GM12878 (cell line): ENCODE measurements at regions not wholly inside any gene's neighbourhood (a gene's known extent, or its start where the extent isn't known, plus 50 kb on each side); places are given as distances from the start of the nearest gene placed in this dataset.
A peak's percentile ranks its signal among the peaks of the same experiment; 100 is the strongest.

Source experiments
- CREB1 ChIP-seq: IDR thresholded peaks from 2 replicates; pipeline ENCODE4 v1.6.1; 2012; ENCODE audit warnings: low read depth, mild to moderate bottlenecking, inconsistent platforms
- EED ChIP-seq: sonication (generic); IDR thresholded peaks from 2 replicates; pipeline ENCODE4 v1.6.1; 2016; ENCODE audit warnings: antibody characterized with exemption, low read depth
- FOS ChIP-seq: IDR thresholded peaks from 3 replicates; pipeline ENCODE4 v1.6.1; 2011; ENCODE audit warnings: borderline replicate concordance; ENCODE audit not compliant: insufficient read length; ENCODE audit errors: extremely low read depth
- YY1 ChIP-seq: IDR thresholded peaks from 2 replicates; pipeline ENCODE4 v1.6.1; 2011; ENCODE audit warnings: low read depth, mild to moderate bottlenecking, low read length
- TF ChIP-seq, protein P1 (sequence below): fragments of 150-350 bp; IDR thresholded peaks from 2 replicates; pipeline ENCODE4 v1.6.1; 2014; ENCODE audit warnings: mild to moderate bottlenecking, low read depth, low read length
- TF ChIP-seq, protein P2 (sequence below): fragments of 450-650 bp; IDR thresholded peaks from 2 replicates; pipeline ENCODE4 v1.6.1; 2017; ENCODE audit warnings: mild to moderate bottlenecking, moderate library complexity

DNA sequence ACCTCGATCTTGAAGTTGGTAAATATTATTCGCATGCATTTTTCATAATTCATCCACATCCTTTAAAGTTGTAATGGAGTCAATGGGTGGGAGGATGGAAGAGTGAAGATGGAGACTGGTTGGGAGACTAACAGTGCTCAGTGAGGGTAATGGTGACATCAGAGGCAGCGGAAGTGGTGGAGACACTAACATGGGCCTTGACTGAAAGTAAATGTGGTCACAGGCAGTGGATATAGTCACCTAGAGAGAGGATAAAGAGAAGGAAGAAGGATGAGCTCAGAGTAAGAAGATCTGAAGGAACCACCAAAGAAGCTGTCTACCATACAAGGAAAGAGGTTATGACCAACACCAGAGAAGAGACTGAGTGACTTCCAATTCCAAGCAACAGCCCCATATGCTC, 281.6 kb upstream of the STT3B start (continued):
- TF ChIP-seq EED (peak; percentile 31; the same call in 1 of the 2 replicates), YY1 (no peak), FOS (no peak), CREB1 (peak; percentile 43; the same call in 1 of the 2 replicates)
- TF ChIP-seq, protein P1, sequence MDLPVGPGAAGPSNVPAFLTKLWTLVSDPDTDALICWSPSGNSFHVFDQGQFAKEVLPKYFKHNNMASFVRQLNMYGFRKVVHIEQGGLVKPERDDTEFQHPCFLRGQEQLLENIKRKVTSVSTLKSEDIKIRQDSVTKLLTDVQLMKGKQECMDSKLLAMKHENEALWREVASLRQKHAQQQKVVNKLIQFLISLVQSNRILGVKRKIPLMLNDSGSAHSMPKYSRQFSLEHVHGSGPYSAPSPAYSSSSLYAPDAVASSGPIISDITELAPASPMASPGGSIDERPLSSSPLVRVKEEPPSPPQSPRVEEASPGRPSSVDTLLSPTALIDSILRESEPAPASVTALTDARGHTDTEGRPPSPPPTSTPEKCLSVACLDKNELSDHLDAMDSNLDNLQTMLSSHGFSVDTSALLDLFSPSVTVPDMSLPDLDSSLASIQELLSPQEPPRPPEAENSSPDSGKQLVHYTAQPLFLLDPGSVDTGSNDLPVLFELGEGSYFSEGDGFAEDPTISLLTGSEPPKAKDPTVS: no peak
- TF ChIP-seq, protein P2, sequence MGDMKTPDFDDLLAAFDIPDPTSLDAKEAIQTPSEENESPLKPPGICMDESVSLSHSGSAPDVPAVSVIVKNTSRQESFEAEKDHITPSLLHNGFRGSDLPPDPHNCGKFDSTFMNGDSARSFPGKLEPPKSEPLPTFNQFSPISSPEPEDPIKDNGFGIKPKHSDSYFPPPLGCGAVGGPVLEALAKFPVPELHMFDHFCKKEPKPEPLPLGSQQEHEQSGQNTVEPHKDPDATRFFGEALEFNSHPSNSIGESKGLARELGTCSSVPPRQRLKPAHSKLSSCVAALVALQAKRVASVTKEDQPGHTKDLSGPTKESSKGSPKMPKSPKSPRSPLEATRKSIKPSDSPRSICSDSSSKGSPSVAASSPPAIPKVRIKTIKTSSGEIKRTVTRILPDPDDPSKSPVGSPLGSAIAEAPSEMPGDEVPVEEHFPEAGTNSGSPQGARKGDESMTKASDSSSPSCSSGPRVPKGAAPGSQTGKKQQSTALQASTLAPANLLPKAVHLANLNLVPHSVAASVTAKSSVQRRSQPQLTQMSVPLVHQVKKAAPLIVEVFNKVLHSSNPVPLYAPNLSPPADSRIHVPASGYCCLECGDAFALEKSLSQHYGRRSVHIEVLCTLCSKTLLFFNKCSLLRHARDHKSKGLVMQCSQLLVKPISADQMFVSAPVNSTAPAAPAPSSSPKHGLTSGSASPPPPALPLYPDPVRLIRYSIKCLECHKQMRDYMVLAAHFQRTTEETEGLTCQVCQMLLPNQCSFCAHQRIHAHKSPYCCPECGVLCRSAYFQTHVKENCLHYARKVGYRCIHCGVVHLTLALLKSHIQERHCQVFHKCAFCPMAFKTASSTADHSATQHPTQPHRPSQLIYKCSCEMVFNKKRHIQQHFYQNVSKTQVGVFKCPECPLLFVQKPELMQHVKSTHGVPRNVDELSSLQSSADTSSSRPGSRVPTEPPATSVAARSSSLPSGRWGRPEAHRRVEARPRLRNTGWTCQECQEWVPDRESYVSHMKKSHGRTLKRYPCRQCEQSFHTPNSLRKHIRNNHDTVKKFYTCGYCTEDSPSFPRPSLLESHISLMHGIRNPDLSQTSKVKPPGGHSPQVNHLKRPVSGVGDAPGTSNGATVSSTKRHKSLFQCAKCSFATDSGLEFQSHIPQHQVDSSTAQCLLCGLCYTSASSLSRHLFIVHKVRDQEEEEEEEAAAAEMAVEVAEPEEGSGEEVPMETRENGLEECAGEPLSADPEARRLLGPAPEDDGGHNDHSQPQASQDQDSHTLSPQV: no peak
